C4-2B (cell line): ENCODE measurements at regions not wholly inside any gene's neighbourhood (a gene's known extent, or its start where the extent isn't known, plus 50 kb on each side); places are given as distances from the start of the nearest gene placed in this dataset.
"Not testable (repeated sequence)": the region's sequence is repeated elsewhere in the genome, so short reads cannot be mapped to it uniquely, and the experiment has no call there.

Source experiments
- H3K27ac ChIP-seq: fragments of 450-650 bp; 2 replicates; pipeline ENCODE4 v1.5.1; 2017
- CTCF ChIP-seq: fragments of 450-650 bp; conservative IDR thresholded peaks from 2 replicates; pipeline ENCODE4 v1.5.1; 2017; ENCODE audit warnings: mild to moderate bottlenecking
- ZFX ChIP-seq: fragments of 450-650 bp; IDR thresholded peaks from 2 replicates; pipeline ENCODE4 v1.6.1; 2017

- TF ChIP-seq ZFX (no peak), CTCF (no peak)
- peak overlapping the region; percentile 77 for H3K27ac ChIP-seq
These were observed 97.5 kb downstream of the SEC16B start for GRCh38 chr1:177872308-177872900.

GRCh38 chr1:177871613-177872307, 98.1 kb downstream of the SEC16B start:
- peak overlapping the region; percentile 77 for H3K27ac ChIP-seq
- TF ChIP-seq CTCF (no peak), ZFX (no peak)

GRCh38 chr1:177869586-177869985, 100.3 kb downstream of the SEC16B start:
- no peak overlapping the region for H3K27ac ChIP-seq
- TF ChIP-seq ZFX (no peak), CTCF (no peak)

GRCh38 chr1:177869011-177869410, 100.8 kb downstream of the SEC16B start:
- H3K27ac ChIP-seq, result not testable (repeated sequence)

GRCh38 chr1:177865807-177866206, 104.1 kb downstream of the SEC16B start:
- H3K27ac ChIP-seq, result no peak overlapping the region
- no peak for TF ChIP-seq ZFX
- TF ChIP-seq CTCF, result no peak

DNA sequence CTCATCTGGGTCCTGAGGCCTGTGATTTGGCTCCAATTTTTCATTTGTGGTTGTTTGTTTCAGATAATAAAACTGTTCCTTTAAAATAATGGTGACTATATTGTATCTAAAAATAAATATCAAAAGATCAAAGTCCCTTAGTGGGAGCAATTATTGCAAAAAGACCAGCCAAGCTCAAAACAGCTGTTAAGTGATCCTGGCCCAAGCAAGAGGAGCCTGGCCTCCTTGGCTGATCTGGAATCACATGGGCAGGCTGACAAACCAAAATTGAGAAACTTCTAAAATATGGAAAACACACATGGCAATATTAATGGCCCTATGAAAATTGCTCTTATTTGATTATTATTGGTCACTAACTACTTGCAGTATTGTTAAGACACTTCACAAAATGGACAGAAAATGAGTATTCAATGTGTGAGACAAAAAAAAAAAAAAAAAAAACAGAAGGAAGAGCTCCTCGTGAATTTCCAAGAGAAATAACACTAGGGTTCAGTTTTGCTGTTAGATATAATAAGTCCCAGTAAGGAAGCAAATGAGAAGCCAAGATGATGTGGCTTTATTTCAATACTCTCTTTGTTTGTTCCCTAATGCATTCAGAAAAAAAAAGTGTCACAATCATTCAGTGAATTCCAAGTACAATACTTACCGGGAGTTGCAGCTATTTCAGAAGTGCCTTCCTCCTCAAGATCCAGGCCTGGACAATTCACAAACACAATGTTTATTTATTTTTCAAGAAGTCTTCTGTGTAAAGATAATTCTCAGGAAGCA, 105.1 kb downstream of the SEC16B start:
- H3K27ac ChIP-seq, result no peak overlapping the region
- TF ChIP-seq CTCF, result no peak
- no peak for TF ChIP-seq ZFX

GRCh38 chr1:177863796-177864195, 106.1 kb downstream of the SEC16B start:
- H3K27ac ChIP-seq, result no peak overlapping the region
- TF ChIP-seq CTCF (no peak), ZFX (no peak)
